GM18520 (cell line): ENCODE measurements at regions not wholly inside any gene's neighbourhood (a gene's known extent, or its start where the extent isn't known, plus 50 kb on each side); places are given as distances from the start of the nearest gene placed in this dataset.
"Not testable (repeated sequence)": the region's sequence is repeated elsewhere in the genome, so short reads cannot be mapped to it uniquely, and the experiment has no call there.

Experiments used
- ATAC-seq: cut with Tn5 transposase; IDR thresholded peaks from one replicate; pipeline ENCODE4 v1.9.1; 2021; ENCODE audit not compliant: unreplicated experiment

DNA sequence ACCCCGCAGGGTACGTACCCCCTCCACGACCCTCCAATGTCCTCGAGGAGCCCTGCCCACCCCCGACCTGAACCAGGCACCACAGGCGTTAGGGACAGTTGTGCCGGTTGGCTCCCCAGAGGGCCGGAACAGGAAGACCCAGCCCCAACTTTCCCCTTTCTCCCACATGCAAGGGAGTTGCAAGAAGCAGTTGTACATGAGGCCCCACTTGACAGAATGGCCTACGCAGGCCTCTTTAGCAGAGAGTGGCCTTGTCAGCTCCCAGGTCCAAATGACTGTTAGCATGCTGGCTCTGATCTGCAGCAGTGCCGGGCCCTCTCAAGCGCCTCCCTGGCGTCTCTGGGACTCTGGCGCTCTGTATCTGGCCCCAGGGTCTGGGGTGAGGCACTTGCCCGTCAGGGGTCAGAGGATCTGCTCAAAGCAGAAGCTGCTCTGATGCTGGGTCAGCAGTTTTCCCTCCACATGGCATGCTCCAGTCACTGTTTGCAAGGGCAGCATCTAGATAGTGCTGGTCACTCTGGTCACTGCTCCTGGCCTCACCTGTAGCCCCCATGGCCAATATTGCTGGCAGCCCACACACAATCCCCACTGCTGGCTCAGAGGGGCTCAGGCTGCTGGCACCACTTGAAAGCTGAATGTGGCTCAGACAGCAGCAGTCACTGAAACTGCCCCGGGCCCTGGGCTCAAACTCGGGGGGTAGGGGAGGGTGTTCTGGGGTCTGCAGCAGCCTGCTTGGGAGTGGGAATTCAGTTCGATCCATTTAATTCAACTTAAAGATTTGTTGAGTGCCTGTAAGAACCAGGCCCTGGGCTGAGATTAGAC, 254.5 kb downstream of the FAM43A start:
- ATAC-seq, result no peak

- no peak for ATAC-seq
Observed at GRCh38 chr3:194941360-194941955, 255.8 kb downstream of the FAM43A start.

DNA sequence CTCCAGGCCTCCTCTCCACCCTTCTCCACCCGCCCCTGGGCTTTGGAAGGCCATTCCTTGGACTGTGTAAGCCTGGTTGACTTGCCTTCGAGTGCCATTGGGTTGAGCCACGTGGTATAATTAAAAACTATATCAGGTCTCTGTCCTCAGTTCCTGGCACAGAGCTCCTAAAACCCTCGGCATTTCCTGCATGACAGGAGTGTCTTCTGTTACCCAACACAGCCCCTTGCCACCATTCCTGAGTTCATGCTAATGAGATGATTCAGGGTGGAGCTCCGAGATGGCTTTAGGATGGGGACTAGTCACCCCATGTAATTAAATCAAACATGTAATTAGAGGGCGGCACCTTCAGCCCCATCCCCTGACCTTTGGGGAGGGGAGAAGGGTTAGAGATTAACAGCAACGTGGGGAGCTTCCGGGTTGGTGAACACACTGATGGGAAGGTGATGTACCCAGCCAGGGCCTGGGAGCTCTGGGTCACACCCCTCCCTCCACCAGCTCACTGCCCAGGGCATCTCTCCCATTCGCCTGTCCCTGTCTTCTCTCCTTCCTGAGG, 256.4 kb downstream of the FAM43A start:
- ATAC-seq, result no peak

GRCh38 chr3:194944526-194944925, 258.8 kb downstream of the FAM43A start:
- ATAC-seq, result no peak

DNA sequence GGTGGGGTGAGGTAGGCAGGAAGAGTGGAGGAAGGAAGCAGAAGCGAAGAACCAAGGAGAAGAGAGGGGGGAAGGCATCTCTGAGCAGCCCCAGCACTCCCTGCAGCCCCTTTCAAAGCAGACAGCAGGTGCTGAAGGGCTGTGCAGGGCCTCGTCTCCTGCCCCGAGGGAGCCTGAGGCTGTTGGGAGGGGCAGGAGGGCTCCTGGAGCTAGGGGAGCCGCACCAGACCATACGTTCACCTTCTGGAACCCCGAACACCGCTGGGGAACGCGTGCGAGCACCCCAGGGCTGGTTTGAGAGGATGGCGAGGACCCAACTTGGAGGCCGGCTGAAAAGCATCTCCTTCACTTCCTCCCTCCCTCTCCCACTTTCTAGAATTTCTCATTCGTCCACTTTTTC, 259.8 kb downstream of the FAM43A start:
- ATAC-seq, result no peak

GRCh38 chr3:194946091-194946490, 260.4 kb downstream of the FAM43A start:
- ATAC-seq, result no peak

- ATAC-seq, result no peak
Observed at GRCh38 chr3:194949592-194949991, 263.9 kb downstream of the FAM43A start.

- ATAC-seq, result no peak
Observed at GRCh38 chr3:194950906-194951628, 265.4 kb downstream of the FAM43A start.

- not testable (repeated sequence) for ATAC-seq
Observed at GRCh38 chr3:194951629-194951920, 265.9 kb downstream of the FAM43A start.

GRCh38 chr3:194951931-194952582, 266.4 kb downstream of the FAM43A start:
- no peak for ATAC-seq

DNA sequence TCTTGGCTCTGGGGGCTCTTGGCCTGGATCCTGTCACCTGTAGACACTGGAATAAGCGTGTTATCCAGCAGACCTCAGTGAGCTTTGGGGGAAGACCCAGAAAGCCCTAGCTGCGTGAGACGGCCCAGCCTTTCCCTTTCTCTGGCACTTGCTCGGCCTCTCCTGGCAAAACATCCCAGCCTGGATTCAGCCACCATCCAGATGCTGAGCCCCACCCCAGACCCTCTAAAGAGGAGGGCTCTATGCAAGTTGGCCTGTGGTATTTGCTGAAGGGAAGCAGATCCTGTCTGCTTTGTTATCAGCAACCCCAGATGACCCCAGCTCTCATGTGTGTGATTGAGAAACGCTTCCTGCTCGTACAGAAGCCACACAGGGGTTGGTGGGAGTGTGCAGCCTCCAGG, 267.2 kb downstream of the FAM43A start:
- no peak for ATAC-seq

DNA sequence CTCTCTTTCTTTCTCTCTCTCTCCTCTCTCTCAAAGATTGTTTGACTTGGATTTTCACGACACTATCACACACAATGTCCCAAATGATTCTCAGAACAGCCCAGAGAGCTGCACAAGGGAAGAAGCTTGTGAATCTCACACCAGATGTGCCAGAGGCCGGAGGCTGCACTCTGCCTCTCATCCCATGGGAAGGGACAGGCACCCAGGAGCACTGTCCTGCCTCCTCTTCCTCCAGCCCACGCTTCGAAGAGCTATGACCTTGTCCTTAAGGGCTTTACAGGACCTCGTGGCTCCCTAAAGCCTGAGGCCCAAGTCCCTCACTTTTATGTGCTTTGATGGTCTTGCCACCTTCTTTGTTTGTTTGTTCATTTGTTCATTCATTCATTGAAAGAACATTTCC, 267.6 kb downstream of the FAM43A start:
- no peak for ATAC-seq

GRCh38 chr3:194955546-194955945, 269.9 kb downstream of the FAM43A start:
- no peak for ATAC-seq

- ATAC-seq, result no peak
Observed at GRCh38 chr3:194955979-194956696, 270.5 kb downstream of the FAM43A start.

- no peak for ATAC-seq
Observed at GRCh38 chr3:194956697-194957396, 271.2 kb downstream of the FAM43A start.

DNA sequence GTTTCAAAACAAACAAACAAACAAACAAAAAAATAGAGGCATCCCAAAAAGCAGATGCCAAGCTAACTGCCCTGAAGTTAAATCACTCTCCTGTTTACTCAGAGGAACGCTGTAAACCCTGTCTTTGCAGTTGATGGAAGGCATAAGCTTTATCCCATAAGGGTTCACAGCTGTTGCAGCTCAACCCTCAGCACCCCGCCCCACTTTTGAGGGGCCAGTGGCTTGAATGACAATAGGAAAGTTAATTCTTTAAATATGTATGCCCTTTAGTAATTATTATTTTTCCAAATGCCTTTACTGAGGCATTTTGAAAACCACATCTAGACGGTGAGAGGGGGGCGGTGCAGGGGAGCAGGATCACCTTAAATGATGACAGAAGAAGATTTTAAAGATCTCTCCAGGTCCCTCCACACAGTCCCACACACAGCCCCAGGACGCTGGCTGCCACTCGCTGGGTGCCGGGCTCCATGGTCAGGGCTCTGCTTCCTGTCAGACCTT, 272.1 kb downstream of the FAM43A start:
- ATAC-seq, result no peak

DNA sequence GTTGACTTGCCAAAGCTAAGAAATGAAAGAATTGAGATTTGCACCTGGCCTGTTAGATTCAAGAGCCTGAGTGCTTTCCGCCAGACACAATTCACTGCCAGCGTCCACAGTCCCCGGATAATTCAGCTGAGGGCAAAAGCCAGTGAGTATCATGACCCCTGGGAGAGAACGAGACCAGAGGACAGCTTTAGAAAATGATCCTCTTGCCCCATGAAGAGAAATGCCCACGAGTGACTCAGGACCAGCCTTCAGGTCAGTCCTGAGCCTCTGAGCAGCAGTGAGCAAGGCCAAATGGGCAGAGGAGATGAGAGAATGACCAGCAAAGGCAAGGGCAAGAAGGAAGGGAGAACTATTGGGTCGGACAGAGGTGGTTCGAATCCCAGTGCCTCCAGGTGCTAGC, 273.5 kb downstream of the FAM43A start:
- ATAC-seq, result no peak

- ATAC-seq, result not testable (repeated sequence)
Observed at GRCh38 chr3:194959666-194960065, 274.0 kb downstream of the FAM43A start.

DNA sequence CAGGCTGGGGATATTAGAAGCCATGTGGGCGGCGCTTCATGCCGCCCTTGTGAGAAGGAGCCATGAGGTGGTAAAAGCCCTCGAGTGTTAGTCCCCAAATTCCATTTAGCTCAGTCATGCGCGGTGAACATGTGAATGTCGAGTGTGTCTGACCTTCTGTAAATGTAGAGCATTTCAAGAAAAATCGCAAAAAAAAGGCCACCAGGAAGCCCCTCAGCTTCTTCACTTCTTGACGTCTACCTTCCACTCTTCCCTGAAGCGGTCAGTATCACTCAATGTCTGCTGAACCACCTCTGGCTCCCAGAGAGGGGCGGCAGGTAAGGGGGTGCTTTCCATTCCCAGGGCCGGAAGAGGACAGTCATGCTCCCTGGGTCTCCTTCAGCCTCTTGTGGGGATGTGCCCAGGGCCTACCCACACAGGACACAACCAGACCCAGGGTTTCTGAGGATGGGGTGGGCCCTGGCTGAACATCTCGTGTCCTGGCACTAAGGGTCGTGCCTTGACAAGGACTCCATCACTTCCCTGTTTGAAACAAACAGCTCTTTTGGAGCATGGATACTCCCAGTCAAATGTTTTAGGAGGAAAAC, 274.9 kb downstream of the FAM43A start:
- ATAC-seq, result no peak

DNA sequence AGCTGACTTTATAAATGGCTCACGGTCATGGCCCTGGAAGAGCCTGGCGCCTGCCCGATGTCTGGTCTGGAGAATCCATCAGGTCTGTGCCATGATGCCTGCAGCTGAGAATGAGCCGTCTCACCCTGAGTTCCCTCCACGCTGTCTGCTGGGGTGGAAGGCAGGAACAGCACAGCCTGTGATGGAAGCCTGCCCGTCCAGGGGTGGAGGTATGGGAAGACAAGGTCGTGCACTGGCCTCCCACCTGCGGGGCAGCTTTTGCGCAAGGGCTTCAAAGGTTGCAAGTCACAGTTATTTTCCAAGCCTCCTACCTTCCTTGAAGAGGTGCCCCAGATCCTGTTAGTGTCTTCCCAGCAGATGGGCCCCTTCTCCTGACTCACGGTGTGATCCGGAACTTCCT, 275.5 kb downstream of the FAM43A start:
- ATAC-seq, result no peak
